KMS-11 (cell line): ENCODE measurements at regions not wholly inside any gene's neighbourhood (a gene's known extent, or its start where the extent isn't known, plus 50 kb on each side); places are given as distances from the start of the nearest gene placed in this dataset.

ENCODE experiments used
- H2AFZ ChIP-seq: fragments of 200-600 bp; sonication (generic); 2 replicates; pipeline ENCODE4 v1.6.1; 2016; ENCODE audit warnings: antibody characterized with exemption, mixed run types, low read depth
- H3K27ac ChIP-seq: fragments of 200-600 bp; sonication (generic); 2 replicates; pipeline ENCODE4 v1.6.1; 2016; ENCODE audit warnings: mild to moderate bottlenecking, mixed run types
- H3K27me3 ChIP-seq: fragments of 200-600 bp; sonication (generic); 2 replicates; pipeline ENCODE4 v1.6.1; 2017; ENCODE audit warnings: mild to moderate bottlenecking, low read depth, mixed run types, moderate library complexity; ENCODE audit not compliant: insufficient read depth
- H3K36me3 ChIP-seq: fragments of 200-600 bp; sonication (generic); 2 replicates; pipeline ENCODE4 v1.6.1; 2017; ENCODE audit warnings: mild to moderate bottlenecking, mixed run types; ENCODE audit not compliant: insufficient read depth
- H3K4me1 ChIP-seq: fragments of 200-600 bp; sonication (generic); 2 replicates; pipeline ENCODE4 v1.6.1; 2016; ENCODE audit warnings: mild to moderate bottlenecking, low read depth, mixed run types; ENCODE audit not compliant: poor library complexity, severe bottlenecking
- H3K4me2 ChIP-seq: fragments of 200-600 bp; sonication (generic); 2 replicates; pipeline ENCODE4 v1.7.0; 2016; ENCODE audit warnings: mild to moderate bottlenecking, mixed run types
- H3K4me3 ChIP-seq: fragments of 200-600 bp; sonication (generic); IDR thresholded peaks from 2 replicates; pipeline ENCODE4 v1.6.1; 2017; ENCODE audit warnings: low read depth, low read length, mixed read lengths; ENCODE audit not compliant: insufficient read depth
- H3K79me2 ChIP-seq: fragments of 200-600 bp; sonication (generic); 2 replicates; pipeline ENCODE4 v1.6.1; 2016; ENCODE audit warnings: low read depth, mixed run types; ENCODE audit not compliant: insufficient read depth
- H3K9ac ChIP-seq: fragments of 200-600 bp; sonication (generic); 2 replicates; pipeline ENCODE4 v1.6.1; 2016; ENCODE audit warnings: mild to moderate bottlenecking, mixed run types
- H4K20me1 ChIP-seq: fragments of 200-600 bp; sonication (generic); 2 replicates; pipeline ENCODE4 v1.6.1; 2016; ENCODE audit warnings: mild to moderate bottlenecking, mixed run types; ENCODE audit not compliant: insufficient read depth
- TF ChIP-seq, protein P1 (sequence below): fragments of 200-600 bp; sonication (generic); conservative IDR thresholded peaks from 2 replicates; pipeline ENCODE4 v1.6.1; 2017; ENCODE audit warnings: low read depth, mild to moderate bottlenecking, antibody characterized with exemption, low read length, moderate library complexity, mixed read lengths

DNA sequence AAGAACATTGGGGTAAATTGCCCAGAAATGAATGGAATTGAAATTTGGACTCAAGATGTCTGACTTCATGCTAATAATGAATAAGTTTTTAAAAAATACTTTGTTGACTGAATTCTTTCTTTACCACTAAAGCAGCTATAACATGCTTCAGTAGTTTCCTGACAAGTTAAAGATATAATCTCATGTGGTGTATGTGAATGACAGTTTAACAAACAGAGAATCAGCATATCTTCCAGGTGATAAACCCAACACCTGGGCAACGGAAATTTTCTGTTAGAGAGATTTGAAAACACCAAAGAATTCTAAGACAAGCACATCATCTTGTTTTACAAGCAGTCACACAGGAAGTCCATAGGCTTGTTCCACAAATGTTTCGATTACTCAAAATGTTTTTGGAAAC is 372.6 kb upstream of the VRK2 start:
- Histone ChIP-seq H3K79me2 (no peaks in the 10 kb centered on the region), H3K4me3 (no peak overlapping the region), H4K20me1 (no peaks in the 10 kb centered on the region), H3K36me3 (no peaks in the 10 kb centered on the region), H3K27ac (no peak overlapping the region), H3K4me2 (no peak overlapping the region), H2AFZ (no peak overlapping the region), H3K27me3 (no peaks in the 10 kb centered on the region), H3K4me1 (no peaks in the 10 kb centered on the region), H3K9ac (no peak overlapping the region)
- TF ChIP-seq, protein P1, sequence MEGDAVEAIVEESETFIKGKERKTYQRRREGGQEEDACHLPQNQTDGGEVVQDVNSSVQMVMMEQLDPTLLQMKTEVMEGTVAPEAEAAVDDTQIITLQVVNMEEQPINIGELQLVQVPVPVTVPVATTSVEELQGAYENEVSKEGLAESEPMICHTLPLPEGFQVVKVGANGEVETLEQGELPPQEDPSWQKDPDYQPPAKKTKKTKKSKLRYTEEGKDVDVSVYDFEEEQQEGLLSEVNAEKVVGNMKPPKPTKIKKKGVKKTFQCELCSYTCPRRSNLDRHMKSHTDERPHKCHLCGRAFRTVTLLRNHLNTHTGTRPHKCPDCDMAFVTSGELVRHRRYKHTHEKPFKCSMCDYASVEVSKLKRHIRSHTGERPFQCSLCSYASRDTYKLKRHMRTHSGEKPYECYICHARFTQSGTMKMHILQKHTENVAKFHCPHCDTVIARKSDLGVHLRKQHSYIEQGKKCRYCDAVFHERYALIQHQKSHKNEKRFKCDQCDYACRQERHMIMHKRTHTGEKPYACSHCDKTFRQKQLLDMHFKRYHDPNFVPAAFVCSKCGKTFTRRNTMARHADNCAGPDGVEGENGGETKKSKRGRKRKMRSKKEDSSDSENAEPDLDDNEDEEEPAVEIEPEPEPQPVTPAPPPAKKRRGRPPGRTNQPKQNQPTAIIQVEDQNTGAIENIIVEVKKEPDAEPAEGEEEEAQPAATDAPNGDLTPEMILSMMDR, result no peak

DNA sequence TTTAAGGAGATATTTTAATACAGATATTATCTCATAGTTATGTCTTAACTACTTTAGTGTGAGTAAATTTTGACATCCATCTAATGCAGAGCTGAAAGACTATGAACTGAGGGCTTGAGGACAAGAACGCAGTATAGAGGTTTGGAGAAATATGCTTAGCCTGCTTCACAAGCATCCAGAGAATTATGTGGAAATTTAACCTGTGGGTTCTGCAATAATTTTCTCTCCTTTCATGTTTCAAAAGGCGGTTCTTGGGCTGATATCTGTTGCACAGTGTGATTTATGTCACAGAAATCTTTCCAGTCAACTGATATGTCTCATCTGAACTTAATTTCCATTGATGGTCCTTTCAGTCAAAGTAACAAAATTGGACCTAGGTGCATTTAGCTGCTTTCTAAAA is 371.9 kb upstream of the VRK2 start:
- Histone ChIP-seq H3K4me3 (no peak overlapping the region), H3K4me2 (no peak overlapping the region), H3K79me2 (no peaks in the 10 kb centered on the region), H4K20me1 (no peaks in the 10 kb centered on the region), H3K36me3 (no peaks in the 10 kb centered on the region), H3K9ac (no peak overlapping the region), H2AFZ (no peak overlapping the region), H3K4me1 (no peaks in the 10 kb centered on the region), H3K27me3 (no peaks in the 10 kb centered on the region), H3K27ac (no peak overlapping the region)
- TF ChIP-seq, protein P1, result no peak

- Histone ChIP-seq H4K20me1 (no peaks in the 10 kb centered on the region), H3K4me3 (no peak overlapping the region), H2AFZ (no peak overlapping the region)
Observed at GRCh38 chr2:57677296-57677695, 369.3 kb upstream of the VRK2 start.

GRCh38 chr2:57681650-57682049 is 365.0 kb upstream of the VRK2 start:
- H3K4me1 ChIP-seq, result peaks cover 20% of the 10 kb centered on the region
- no peak overlapping the region for H3K27ac ChIP-seq
- no peak overlapping the region for H3K4me2 ChIP-seq
- no peak overlapping the region for H3K4me3 ChIP-seq
- H3K36me3 ChIP-seq, result no peaks in the 10 kb centered on the region
- H4K20me1 ChIP-seq, result no peaks in the 10 kb centered on the region
- H3K9ac ChIP-seq, result no peak overlapping the region
- TF ChIP-seq, protein P1, result no peak
- no peak overlapping the region for H2AFZ ChIP-seq
- no peaks in the 10 kb centered on the region for H3K27me3 ChIP-seq
- no peaks in the 10 kb centered on the region for H3K79me2 ChIP-seq

More at GRCh38 chr2:57677296-57677695, 369.3 kb upstream of the VRK2 start:
- Histone ChIP-seq H3K4me2 (no peak overlapping the region), H3K36me3 (no peaks in the 10 kb centered on the region), H3K79me2 (no peaks in the 10 kb centered on the region), H3K27ac (no peak overlapping the region), H3K4me1 (no peaks in the 10 kb centered on the region), H3K27me3 (no peaks in the 10 kb centered on the region), H3K9ac (no peak overlapping the region)
- TF ChIP-seq, protein P1, result no peak
